LNCaP clone FGC (cell line): ENCODE measurements at regions not wholly inside any gene's neighbourhood (a gene's known extent, or its start where the extent isn't known, plus 50 kb on each side); places are given as distances from the start of the nearest gene placed in this dataset.

Experiments used
- DNase-seq: peaks from one replicate; pipeline ENCODE4 v3.0.0-alpha.2; 2011; ENCODE audit warnings: low read depth
- H3K4me3 ChIP-seq: 2 replicates; pipeline ENCODE4 v1.5.1; 2011; ENCODE audit warnings: mild to moderate bottlenecking, low read depth, low read length, control low read depth
- CTCF ChIP-seq: IDR thresholded peaks from 2 replicates; pipeline ENCODE4 v1.5.1; 2012; ENCODE audit warnings: mild to moderate bottlenecking; ENCODE audit not compliant: control insufficient read depth, insufficient read depth; ENCODE audit errors: extremely low read depth

GRCh38 chr15:49758856-49759255, 138.0 kb downstream of the DTWD1 start:
- TF ChIP-seq CTCF = no peak
- DNase-seq = no peak
- no peak overlapping the region for H3K4me3 ChIP-seq

DNA sequence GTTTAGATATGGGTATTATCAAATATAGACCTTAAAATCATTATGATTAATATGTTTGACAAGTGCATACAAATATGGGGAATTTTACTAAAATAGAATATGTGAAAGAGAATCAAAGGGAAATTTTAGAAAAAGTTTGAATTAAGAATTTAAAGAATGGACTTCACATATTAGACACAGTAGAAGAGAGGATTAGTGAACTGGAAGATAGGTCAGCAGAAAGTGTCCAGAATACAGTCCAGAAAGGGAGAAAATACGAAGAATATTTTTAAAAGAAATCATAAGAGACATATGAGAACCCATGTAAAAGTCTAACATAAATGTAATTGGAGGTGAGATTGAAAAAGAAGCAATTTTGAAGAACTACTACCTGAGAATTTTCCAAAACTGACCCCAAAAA, 139.9 kb downstream of the DTWD1 start:
- H3K4me3 ChIP-seq = no peak overlapping the region
- DNase-seq = no peak
- TF ChIP-seq CTCF = no peak

- no peak overlapping the region for H3K4me3 ChIP-seq
- DNase-seq = peak; percentile 10
- TF ChIP-seq CTCF = no peak
These were observed 148.4 kb downstream of the DTWD1 start for GRCh38 chr15:49769225-49769624.

- TF ChIP-seq CTCF = no peak
- H3K4me3 ChIP-seq = no peak overlapping the region
- no peak for DNase-seq
These were observed 168.6 kb downstream of the DTWD1 start for GRCh38 chr15:49789436-49789835.

DNA sequence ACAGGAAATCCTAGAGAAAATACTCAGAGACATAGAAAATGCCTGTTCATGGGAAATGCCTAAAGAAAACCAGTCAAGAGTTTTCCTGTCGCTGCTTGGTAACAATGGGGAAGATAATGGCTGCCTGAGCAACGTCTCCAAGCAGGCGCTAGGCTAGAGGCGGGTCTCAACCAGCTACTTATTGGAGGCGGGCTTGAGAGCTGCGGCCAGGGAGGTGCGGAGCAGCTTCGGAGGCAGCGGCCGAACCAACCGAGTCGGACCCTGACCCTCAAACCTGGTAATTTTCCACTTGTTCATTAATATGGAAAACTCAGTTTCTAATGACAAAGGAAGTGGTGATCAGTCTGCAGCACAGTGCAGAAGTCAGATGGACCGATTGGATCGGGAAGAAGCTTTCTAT, 173.1 kb downstream of the DTWD1 start:
- no peak for TF ChIP-seq CTCF
- DNase-seq = no peak
- H3K4me3 ChIP-seq = no peak overlapping the region

GRCh38 chr15:49801796-49802195, 180.9 kb downstream of the DTWD1 start:
- no peak overlapping the region for H3K4me3 ChIP-seq
- TF ChIP-seq CTCF = no peak
- no peak for DNase-seq
